Loucy (cell line): ENCODE measurements at regions not wholly inside any gene's neighbourhood (a gene's known extent, or its start where the extent isn't known, plus 50 kb on each side); places are given as distances from the start of the nearest gene placed in this dataset.

Source experiments
- EZH2phosphoT487 ChIP-seq: fragments of 200-600 bp; IDR thresholded peaks from 2 replicates; pipeline ENCODE4 v1.6.1; 2018; ENCODE audit warnings: antibody characterized with exemption, mild to moderate bottlenecking, moderate library complexity, borderline replicate concordance
- TF ChIP-seq, protein P1 (sequence below): fragments of 200-600 bp; sonication (generic); conservative IDR thresholded peaks from 2 replicates; pipeline ENCODE4 v1.5.1; 2014; ENCODE audit warnings: mild to moderate bottlenecking, antibody characterized with exemption, low read length

GRCh38 chr1:4032571-4032970 is 132.5 kb upstream of the C1orf174 start:
- TF ChIP-seq, protein P1, sequence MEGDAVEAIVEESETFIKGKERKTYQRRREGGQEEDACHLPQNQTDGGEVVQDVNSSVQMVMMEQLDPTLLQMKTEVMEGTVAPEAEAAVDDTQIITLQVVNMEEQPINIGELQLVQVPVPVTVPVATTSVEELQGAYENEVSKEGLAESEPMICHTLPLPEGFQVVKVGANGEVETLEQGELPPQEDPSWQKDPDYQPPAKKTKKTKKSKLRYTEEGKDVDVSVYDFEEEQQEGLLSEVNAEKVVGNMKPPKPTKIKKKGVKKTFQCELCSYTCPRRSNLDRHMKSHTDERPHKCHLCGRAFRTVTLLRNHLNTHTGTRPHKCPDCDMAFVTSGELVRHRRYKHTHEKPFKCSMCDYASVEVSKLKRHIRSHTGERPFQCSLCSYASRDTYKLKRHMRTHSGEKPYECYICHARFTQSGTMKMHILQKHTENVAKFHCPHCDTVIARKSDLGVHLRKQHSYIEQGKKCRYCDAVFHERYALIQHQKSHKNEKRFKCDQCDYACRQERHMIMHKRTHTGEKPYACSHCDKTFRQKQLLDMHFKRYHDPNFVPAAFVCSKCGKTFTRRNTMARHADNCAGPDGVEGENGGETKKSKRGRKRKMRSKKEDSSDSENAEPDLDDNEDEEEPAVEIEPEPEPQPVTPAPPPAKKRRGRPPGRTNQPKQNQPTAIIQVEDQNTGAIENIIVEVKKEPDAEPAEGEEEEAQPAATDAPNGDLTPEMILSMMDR: no peak
- TF ChIP-seq EZH2phosphoT487: no peak
